ENCODE measurements at regions not wholly inside any gene's neighbourhood (a gene's known extent, or its start where the extent isn't known, plus 50 kb on each side); places are given as distances from the start of the nearest gene placed in this dataset.
A peak's percentile ranks its signal among the peaks of the same experiment; 100 is the strongest.

DNA sequence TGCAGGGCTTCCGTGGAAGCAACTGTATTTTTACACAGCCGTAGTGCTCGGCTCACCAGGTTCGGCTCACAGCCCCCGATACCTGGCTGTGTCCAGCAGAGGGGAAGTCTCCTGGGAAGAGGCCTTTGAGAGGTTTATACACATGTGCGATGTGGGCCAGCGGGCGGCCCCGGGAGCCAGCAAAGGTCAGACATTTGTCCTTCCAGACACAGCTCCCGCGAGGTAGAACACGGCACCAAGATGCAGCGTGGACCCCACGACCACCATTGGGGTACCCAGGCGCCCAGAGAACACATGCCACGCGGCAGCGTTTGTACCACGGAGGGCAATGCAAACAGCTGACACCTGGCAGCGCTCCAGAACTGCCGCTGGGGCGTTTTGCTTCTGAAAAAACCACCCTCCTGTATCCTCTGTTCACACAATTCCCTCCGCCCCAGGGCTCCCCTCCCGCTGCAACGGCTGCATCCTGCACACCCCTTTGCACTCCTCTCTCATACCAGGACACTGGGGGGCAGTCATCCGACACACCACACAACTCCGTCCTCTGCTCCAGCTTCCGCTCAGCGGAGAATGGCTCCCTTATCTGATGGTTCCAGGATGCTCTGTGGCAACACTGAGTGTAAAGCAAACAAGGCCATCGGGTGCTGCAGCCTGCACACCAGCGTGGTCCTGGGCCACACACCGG lies 235.3 kb downstream of the SYK start:
- intact Hi-C loops (cut with DNase I) = loop anchor here in 1 of 2 donors (5.0 to 10.0 kb wide), 2 partner anchors 390 to 648 kb away; no protein-coding TSS in a partner anchor
- ATAC-seq (peak; percentile 97 to 99), DNase-seq (peak; percentile 84)

DNA sequence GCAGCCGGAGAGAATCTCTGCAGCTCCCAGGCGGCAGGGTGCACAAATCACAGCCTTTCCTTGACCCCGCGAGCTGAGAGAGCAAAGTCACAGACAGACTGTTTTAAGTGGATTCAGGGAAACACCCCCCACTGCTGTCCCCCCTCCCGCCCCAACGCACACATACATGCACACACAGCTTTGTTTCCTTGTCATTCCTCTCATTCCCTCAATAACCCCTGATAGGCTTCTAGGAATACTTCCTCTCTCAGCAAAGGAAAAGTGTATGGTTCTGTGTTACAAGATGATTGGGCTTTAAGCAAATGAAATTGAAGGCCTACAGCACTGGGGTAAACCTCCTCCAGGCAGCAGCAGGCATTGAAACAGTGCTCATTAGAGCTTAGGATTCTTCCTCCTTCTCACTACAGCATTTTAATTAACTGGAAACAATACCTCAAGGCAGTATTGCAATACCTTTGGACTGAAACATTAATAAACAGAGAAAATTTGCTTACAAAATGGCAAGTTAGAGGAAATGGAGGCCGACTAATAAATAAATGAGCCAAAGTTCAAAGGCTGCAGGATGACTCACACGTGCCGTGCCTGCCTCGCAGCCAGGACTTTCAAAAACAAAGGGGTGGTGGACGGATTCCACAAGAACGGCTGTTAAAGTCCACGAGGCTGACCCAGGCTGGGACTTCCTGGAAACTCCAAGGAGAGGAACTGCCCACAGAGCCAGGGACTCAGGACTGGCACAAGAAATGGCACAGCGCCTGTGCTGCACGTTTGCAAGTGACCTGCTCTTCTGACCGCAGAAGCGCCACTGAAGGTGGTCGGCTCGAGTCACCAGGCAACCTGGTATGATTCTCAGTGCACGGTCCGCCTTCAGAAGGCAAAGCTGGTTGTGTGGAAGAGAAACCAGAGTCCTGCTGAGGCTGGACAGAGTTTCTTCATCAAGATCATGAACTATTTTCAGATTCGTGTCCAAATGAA lies 236.2 kb downstream of the SYK start:
- ATAC-seq = peak; percentile 31 to 67
- DNase-seq = peak; percentile 64
- intact Hi-C loops (cut with DNase I) = loop anchor here in 1 of 2 donors (5.0 to 10.0 kb wide), 2 partner anchors 390 to 647 kb away; no protein-coding TSS in a partner anchor

DNA sequence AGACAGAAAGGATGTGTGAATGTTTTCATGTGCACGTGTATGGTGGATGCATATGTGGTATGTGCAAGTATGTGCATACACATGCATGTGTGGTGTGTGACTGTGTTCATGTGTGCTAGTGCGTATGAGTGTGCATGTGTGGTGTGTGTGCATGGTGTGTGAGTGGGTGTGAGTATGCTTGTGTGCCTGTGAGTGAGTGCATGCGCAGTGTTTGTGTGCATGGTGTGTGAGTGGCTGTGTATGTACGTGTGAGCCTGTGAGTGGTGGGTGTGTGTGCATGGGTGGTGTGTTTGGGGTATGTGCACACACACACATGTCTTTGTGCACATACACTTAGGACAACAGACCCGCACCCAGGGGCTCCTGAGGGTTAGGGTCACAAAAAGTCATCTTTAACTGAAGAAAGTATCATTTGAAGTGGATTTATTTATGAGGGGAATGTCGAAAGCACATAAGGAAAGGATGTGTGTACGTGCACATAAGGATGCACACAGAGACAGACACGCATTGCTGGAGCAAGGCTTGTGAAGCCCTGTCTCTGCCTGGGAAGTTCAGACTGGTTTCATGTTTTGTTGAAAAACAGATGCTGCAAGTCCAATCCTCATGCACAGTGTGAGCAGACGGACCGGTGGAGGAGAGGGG lies 237.0 kb downstream of the SYK start:
- no peak for DNase-seq
- intact Hi-C loops (cut with DNase I) = loop anchor here in 1 of 2 donors (5.0 to 10.0 kb wide), 2 partner anchors 389 to 646 kb away; no protein-coding TSS in a partner anchor
- ATAC-seq = no peak

DNA sequence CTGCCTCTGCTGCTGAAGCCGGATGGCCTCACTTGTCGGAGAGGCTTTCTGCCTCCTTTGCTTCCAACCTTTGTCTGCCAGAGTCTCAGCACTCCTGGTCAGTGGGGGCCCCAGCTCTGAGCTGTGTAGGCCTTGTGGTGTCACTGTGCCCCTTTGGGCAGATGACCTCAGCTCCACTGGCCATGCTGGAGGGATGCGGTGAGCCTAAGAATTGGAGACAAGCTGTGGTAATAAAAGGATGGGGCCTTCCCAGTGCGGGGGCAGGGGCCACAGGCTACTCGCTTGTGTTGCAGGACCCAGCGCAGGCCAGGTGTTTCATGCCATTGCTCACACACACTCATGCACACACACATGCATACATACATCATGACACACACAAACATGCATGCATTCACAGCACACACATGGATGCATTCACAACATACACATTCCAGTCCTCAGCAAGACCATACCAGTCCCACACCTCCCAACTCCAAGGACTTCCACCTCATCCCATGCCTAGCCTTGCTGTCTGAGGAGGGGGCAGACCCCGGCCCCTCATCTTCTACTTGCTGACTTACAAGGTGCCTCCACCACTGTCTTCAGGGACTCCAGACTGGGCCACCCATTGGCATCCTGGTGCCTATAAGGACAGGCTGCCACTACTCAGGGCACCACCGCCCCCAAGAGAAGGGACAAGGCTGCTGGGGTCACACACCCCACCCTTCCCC lies 237.7 kb downstream of the SYK start:
- ATAC-seq (no peak), DNase-seq (no peak)
- intact Hi-C loops (cut with DNase I) = loop anchor here in 1 of 2 donors (5.0 to 10.0 kb wide), 2 partner anchors 388 to 646 kb away; no protein-coding TSS in a partner anchor

DNA sequence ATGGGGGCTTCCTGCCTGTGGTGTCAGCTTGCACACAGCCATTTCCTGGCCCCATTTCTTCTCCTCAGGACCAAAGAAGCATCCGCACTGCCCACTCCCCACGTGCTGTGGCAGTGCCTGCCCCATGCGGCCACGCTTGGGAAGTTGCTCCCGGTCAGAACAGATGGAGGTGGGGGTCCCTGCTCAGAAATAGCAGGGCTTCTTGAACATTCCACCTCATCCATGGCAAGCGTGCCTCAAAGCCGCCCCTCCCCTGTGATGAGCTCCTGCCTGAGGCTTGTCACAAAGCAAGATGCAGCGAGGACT lies 238.2 kb downstream of the SYK start:
- ATAC-seq (no peak), DNase-seq (no peak)
- intact Hi-C loops (cut with DNase I) = loop anchor here in 1 of 2 donors (5.0 to 10.0 kb wide), 2 partner anchors 388 to 645 kb away; no protein-coding TSS in a partner anchor

DNA sequence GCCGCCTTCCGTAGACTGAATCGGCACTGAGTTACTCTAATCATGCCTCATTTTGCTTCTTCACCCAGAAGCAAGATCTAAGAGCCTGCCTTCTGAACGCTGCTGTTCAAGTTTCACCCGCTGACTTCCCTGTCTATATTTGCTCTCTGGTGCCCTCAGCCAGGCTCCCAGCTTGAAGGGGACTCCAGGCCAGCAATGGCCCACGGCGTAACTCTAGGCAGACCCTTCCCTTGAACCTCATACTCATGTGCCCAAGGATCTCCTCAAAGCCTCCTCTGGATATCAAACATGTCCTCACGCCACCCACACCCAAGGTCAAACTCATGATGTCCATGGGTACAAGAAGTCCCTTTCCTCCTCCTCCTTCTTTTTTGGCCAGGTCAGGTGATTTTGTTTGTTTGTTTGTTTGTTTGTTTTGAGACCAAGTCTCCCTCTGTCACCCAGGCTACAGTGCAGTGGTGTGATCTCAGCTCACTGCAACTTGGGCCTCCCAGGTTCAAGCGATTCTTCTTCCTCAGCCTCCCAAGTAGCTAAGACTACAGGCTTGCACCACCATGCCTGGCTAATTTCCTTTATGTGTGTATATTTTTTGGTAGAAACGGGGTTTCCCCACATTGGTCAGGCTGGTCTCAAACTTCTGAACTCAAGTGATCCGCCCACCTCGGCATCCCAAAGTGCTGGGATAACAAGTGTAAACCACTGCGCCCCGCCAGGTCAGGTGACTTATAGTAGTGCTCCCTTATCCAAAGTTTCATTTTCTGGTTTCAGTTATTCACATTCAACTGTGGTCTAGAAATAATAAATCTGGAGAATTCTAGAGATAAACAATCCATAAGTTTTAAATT lies 239.0 kb downstream of the SYK start:
- DNase-seq (no peak), ATAC-seq (no peak)
- intact Hi-C loops (cut with DNase I) = no loop called here

DNA sequence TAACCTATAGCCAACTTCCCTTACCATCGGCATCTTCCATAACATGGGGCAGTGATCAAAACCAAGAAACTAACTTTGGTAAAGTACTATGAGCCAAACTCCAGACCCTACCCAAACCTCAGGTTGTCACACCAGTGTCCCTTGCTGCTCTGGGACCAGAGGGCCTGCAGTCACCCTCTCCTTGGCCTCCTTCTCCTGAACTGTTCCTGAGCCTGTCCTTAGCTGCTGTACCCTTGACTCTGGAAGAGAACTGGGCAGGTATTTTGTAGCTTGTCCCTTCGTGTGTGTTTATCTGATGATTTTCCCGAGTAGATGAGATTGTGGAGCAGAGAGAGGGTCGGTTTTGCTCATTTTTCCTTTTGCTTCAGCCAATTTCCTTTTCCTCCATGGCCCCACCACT lies 240.4 kb downstream of the SYK start:
- DNase-seq (no peak), ATAC-seq (no peak)
- intact Hi-C loops (cut with DNase I) = no loop called here

DNA sequence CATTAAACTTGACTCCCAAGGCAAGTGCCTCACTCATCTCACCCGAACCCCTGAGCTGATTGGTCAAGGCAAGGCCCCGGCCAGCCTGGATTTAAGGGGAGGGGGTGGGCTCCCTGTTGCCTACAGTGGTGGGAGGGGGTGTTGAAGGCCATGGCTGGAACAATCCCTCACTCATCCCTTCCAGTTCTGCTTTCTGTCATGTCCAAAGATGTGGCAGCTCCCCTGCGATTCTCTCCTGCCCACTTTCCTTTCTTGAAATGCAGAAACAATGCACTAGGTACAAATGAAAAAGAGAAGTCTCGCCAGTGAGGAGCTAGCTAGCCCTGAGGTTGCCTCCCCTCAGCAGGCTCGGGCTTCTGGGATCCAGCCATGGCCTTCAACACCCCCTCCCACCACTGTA lies 240.9 kb downstream of the SYK start:
- ATAC-seq (no peak), DNase-seq (no peak)
- intact Hi-C loops (cut with DNase I) = no loop called here

DNA sequence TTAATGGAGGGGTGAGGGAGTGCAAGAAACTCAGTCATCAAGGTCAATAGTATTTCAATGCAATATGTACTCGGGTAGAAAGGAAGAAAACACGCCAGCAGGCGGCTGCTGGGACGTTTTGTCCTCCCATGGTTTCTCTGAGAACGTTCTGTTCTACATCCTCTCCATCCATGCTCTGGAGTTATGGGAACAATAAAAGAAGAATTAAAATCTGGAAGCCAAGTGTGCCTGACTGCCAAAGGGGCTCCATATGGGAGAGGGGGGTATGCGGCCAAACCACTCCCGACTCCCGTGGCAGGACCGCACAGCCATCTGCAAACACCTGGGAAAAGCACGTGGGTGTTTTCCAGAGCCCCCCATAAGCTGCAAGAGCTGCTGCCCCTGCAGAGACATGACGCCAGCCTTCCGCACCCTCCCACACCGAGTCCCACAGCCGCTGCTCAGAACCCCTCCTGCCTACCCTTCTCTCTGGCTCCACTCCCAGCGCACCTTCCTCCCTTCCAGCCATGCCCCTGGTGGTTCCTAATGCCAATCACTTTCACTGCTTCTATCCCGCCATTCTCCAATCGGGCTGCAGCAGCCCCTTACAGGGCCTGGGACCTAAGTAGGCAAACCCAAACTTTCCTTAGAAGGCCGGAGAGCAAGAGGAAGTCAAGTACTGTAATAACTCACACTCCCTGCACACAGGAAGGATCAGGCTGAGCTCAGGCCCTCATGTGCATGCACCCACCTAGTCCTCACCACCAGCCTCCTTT lies 241.6 kb downstream of the SYK start:
- ATAC-seq = no peak
- intact Hi-C loops (cut with DNase I) = no loop called here
- DNase-seq = no peak

DNA sequence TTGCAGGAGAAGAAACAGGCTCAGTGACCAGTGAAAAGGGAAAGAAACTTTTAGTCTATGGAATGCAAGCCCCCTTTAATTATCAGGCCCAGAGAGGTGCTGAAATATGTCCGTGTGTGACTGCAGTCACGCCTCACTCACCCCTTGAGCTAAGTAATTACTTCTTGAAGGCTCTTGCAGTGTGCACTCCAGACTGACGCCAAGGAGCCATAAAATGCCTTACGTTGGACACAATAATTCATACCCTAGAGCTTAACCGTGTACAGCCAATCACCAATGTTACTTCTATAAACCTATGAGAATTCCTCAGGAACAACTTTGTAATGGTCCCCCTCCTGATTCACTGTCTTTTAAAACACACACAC lies 242.2 kb downstream of the SYK start:
- ATAC-seq (no peak), DNase-seq (no peak)
- intact Hi-C loops (cut with DNase I) = no loop called here

DNA sequence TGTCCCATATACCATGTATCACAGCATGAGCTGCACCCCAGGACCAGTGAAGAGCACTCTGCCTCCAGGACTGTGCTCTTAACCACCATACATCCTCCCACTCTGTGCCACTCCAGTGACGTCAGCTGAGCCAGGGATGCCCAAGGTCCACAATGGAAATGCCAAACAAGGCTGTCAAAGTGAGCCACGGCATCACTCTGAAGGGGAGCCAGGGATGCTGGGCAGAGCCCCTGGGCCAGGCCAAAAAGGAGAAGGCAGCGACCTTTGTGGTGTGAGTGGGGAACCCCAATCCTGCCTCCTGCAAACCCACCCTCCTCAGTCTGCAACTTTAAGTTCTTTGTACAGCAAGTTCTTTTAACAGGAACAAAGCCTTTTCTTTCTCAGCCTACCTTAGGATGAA lies 242.7 kb downstream of the SYK start:
- intact Hi-C loops (cut with DNase I) = no loop called here
- DNase-seq (no peak), ATAC-seq (no peak)

DNA sequence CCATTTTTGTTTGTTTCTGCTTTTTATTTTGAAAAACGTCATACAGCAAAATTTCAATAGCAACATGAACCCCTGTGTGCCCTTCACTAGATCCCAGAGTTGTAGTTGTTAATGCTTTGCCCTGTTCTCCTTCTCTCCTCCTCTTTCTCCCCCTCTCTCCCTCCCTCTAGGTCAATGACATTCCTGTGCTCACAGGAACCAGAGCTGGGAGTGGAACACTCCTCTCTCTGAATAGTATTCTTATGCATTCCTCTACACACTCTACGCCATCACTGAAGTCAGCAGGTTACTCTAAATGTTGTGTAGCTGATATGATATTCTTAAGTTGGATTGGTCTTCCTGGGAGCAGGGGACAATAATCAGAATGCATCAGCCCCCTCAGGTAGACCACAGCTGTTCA lies 243.4 kb downstream of the SYK start:
- ATAC-seq = no peak
- intact Hi-C loops (cut with DNase I) = loop anchor here in 1 of 2 donors (5.0 kb wide), 1 partner anchor 382 kb away; no protein-coding TSS in a partner anchor
- no peak for DNase-seq

DNA sequence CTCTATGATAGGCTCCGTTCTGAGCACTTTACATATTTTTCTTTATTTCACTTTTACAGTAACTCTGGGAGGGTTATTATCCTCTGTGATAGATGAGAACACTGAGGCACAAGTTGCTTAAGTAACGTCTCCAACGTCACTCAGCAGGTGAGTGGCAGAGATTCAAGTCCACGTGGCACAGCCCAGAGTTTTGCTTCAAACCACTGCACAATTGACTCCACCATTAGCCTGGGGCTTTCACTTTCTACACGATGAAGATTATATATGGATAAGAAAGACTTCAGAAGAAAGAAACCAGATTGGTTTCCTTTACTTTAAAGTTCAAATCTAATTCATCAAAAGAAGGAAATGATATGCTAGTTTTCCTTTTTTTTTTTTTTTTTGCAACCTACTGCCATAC lies 245.9 kb downstream of the SYK start:
- DNase-seq = no peak
- no peak for ATAC-seq
- intact Hi-C loops (cut with DNase I) = loop anchor here in 1 of 2 donors (5.0 kb wide), 1 partner anchor 380 kb away; no protein-coding TSS in a partner anchor

DNA sequence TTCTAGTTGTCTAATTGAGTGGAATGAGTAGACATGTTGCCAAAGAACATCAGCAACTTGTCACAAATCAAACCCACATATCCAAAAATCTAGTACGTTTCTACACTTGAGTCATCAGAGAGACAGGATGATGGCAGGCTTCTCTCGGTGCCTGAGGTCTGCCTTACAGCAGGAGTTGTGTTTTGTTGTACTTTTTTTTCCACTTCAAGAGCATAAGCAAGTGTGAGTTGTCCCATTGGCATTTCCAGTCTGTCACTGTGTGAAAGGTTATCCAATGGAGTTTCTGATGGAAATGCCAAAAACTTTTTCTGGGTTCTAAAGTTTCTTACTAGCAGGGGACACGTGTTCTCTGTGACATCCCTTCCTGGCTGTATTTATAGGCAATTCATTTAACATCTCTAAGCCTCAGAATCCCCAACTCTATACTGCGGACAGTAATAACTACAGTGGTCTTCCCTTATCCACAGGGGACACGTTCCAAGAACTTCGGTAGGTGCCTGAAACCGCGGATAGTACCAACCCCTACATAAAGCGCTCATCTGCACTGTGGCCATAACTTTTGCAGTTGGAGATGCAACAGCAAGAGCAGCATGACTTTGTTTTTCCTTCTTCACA lies 246.5 kb downstream of the SYK start:
- intact Hi-C loops (cut with DNase I) = loop anchor here in 1 of 2 donors (5.0 kb wide), 1 partner anchor 379 kb away; no protein-coding TSS in a partner anchor
- DNase-seq = no peak
- ATAC-seq = no peak

DNA sequence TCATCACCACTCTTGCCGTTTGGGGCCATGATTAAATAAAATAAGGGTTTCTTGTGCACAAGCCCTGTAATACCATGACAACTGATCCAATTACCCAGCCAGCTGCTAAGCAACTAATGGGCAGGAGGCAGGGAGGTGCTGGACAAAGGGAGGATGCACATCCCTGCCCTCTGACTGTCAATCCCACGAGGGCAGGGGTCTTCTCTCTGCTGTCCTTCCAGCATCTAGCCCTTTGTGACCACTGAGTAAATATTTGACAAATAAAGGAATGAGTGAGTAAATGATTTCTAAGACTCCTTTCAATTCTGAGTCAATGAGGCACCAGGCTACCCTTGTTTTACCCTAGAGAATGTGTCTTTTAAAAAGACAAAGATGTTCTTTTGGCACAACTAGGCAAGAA lies 247.1 kb downstream of the SYK start:
- ATAC-seq (no peak), DNase-seq (no peak)
- intact Hi-C loops (cut with DNase I) = loop anchor here in 1 of 2 donors (5.0 kb wide), 1 partner anchor 379 kb away; no protein-coding TSS in a partner anchor

DNA sequence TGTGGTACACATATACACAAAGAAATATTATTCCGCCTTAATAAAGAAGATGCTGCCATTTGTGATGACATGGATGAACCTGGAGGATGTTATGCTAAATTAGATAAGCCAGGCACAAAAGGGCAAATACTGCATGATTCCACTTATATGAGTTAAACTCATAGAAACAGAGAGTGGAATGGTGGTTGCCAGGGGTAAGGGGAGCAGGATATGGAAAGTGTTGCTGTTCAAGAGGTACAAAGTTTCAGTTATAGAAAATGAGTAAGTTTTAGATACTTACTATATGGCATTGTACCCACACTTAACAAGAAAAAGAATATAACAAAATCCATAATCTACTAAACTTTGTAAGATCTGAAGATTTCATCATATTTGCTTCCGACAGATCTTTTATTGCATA lies 252.2 kb downstream of the SYK start:
- no peak for DNase-seq
- ATAC-seq = no peak
- intact Hi-C loops (cut with DNase I) = no loop called here

DNA sequence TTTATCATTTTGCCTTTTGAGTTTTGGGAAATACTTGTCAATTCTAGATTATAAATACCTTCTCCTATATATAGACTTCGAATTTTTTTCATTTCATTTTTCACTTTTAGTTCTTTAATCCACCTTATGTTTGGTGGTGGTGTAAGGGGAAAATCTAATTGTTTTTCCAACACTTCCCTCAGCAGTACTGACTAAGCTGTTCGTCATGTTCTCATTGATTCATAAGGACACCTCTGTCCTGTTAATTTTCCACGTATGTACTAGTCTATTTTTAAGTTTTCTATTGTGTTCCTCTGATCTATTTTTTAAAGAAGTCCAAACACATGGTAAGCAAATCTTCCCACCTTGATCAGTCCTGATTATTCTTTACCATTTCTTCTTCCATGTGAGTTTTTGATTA lies 254.2 kb downstream of the SYK start:
- no peak for DNase-seq
- intact Hi-C loops (cut with DNase I) = no loop called here
- no peak for ATAC-seq

All from left cardiac atrium (tissue), 4 donors.